ENCODE measurements at regions not wholly inside any gene's neighbourhood (a gene's known extent, or its start where the extent isn't known, plus 50 kb on each side); places are given as distances from the start of the nearest gene placed in this dataset.

DNA sequence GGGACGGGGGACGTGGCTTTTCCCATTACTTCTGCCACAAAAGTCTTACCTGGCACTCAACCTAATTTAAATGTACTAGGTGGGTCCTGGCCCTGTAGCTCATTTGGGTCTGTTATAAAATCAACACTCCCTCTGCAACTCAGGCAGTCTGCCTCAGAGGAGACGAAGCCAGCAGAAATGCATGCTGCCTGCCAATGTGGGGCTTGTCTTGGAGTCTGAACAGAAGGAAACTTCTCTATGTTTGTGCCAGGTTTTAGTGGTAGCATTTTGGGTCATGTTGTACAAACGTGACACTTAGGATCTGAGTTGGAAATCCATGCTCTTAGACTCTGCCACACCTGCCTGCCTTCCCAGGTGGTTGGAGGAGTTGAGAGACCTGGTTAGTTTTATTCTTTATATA, 292.5 kb upstream of the FAM98A start:
- no peaks in the 10 kb centered on the region for H4K20me1 ChIP-seq (ENCODE audit: control insufficient read depth, insufficient read depth, low read depth, low read length)
- H3K27me3 ChIP-seq (ENCODE audit: control insufficient read depth, low read length), result no peaks in the 10 kb centered on the region
- no peaks in the 10 kb centered on the region for H3K9me2 ChIP-seq (replicated peaks; ENCODE audit: control insufficient read depth, low read length)
- no peak overlapping the region for H3K4me3 ChIP-seq (ENCODE audit: low read length)
- H3K27ac ChIP-seq (ENCODE audit: low read depth, low read length), result no peak overlapping the region
- no peaks in the 10 kb centered on the region for H3K79me2 ChIP-seq (ENCODE audit: control insufficient read depth, low read length)
- H3K4me2 ChIP-seq (ENCODE audit: low read length), result no peak overlapping the region
- H3K36me3 ChIP-seq (ENCODE audit: control insufficient read depth, low read length), result no peaks in the 10 kb centered on the region
- H3K9me3 ChIP-seq (ENCODE audit: control insufficient read depth, insufficient read depth, low read length), result no peaks in the 10 kb centered on the region
- no peaks in the 10 kb centered on the region for H3K4me1 ChIP-seq (ENCODE audit: control insufficient read depth, low read length)
- TF ChIP-seq, protein P1, sequence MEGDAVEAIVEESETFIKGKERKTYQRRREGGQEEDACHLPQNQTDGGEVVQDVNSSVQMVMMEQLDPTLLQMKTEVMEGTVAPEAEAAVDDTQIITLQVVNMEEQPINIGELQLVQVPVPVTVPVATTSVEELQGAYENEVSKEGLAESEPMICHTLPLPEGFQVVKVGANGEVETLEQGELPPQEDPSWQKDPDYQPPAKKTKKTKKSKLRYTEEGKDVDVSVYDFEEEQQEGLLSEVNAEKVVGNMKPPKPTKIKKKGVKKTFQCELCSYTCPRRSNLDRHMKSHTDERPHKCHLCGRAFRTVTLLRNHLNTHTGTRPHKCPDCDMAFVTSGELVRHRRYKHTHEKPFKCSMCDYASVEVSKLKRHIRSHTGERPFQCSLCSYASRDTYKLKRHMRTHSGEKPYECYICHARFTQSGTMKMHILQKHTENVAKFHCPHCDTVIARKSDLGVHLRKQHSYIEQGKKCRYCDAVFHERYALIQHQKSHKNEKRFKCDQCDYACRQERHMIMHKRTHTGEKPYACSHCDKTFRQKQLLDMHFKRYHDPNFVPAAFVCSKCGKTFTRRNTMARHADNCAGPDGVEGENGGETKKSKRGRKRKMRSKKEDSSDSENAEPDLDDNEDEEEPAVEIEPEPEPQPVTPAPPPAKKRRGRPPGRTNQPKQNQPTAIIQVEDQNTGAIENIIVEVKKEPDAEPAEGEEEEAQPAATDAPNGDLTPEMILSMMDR (IDR thresholded peaks at IDR 0.05; ENCODE audit: low read depth, low read length, poor library complexity, severe bottlenecking), result no peak
- TF ChIP-seq EZH2phosphoT487 (IDR thresholded peaks at IDR 0.05; ENCODE audit: borderline replicate concordance, low read length), result no peak
- H3F3A ChIP-seq (ENCODE audit: control insufficient read depth, insufficient read depth), result no peaks in the 10 kb centered on the region

- no peaks in the 10 kb centered on the region for H3K9me2 ChIP-seq (replicated peaks; ENCODE audit: control insufficient read depth, low read length)
- H3K36me3 ChIP-seq (ENCODE audit: control insufficient read depth, low read length), result no peaks in the 10 kb centered on the region
- H4K20me1 ChIP-seq (ENCODE audit: control insufficient read depth, insufficient read depth, low read depth, low read length), result no peaks in the 10 kb centered on the region
- no peaks in the 10 kb centered on the region for H3K4me1 ChIP-seq (ENCODE audit: control insufficient read depth, low read length)
- no peaks in the 10 kb centered on the region for H3K9me3 ChIP-seq (ENCODE audit: control insufficient read depth, insufficient read depth, low read length)
- TF ChIP-seq EZH2phosphoT487 (IDR thresholded peaks at IDR 0.05; ENCODE audit: borderline replicate concordance, low read length), result no peak
- H3K27ac ChIP-seq (ENCODE audit: low read depth, low read length), result no peak overlapping the region
- H3F3A ChIP-seq (ENCODE audit: control insufficient read depth, insufficient read depth), result no peaks in the 10 kb centered on the region
- H3K4me2 ChIP-seq (ENCODE audit: low read length), result no peak overlapping the region
- H3K27me3 ChIP-seq (ENCODE audit: control insufficient read depth, low read length), result no peaks in the 10 kb centered on the region
- no peaks in the 10 kb centered on the region for H3K79me2 ChIP-seq (ENCODE audit: control insufficient read depth, low read length)
- H3K4me3 ChIP-seq (ENCODE audit: low read length), result no peak overlapping the region
Measured at GRCh38 chr2:33890686-33891085, 291.6 kb upstream of the FAM98A start.

DNA sequence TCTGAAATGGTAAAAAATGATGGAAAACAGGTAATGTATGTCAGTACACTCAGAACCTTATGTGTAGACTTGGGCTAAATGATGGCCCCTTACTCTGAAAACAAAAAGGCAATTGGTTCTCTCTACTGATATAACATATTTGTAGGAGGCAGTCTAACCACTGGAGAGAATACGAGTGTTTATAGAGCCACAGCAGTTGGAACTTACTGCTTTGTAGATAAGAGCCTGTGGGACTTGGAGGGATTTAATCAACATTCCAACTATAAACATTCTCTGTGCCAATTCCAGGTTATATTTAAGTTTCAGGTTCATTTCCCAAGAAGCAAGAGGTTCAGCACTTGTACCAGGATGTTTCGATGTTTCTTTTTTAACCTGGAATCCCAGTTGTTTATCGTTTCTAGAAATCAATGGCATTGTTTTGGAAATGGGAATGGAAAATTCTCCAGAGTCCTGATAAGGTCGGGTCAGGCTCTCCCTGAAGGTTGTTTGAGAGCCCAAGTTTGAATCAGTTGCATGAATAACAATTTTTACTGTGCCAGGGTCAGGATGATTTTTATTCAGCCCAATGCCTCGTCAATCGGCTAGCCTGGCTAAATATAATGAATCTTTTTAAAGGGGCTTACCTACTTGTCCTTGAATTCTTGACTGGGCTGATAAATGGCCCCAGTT, 278.4 kb upstream of the FAM98A start:
- Histone ChIP-seq H3K4me2 (ENCODE audit: low read length) (no peak overlapping the region), H3K9me3 (ENCODE audit: control insufficient read depth, insufficient read depth, low read length) (no peaks in the 10 kb centered on the region), H3K4me3 (ENCODE audit: low read length) (no peak overlapping the region), H3F3A (ENCODE audit: control insufficient read depth, insufficient read depth) (no peaks in the 10 kb centered on the region), H3K9me2 (replicated peaks; ENCODE audit: control insufficient read depth, low read length) (no peaks in the 10 kb centered on the region), H3K36me3 (ENCODE audit: control insufficient read depth, low read length) (no peaks in the 10 kb centered on the region), H4K20me1 (ENCODE audit: control insufficient read depth, insufficient read depth, low read depth, low read length) (no peaks in the 10 kb centered on the region), H3K27me3 (ENCODE audit: control insufficient read depth, low read length) (no peaks in the 10 kb centered on the region), H3K79me2 (ENCODE audit: control insufficient read depth, low read length) (no peaks in the 10 kb centered on the region), H3K27ac (ENCODE audit: low read depth, low read length) (no peak overlapping the region), H3K4me1 (ENCODE audit: control insufficient read depth, low read length) (no peaks in the 10 kb centered on the region)
- no peak for TF ChIP-seq EZH2phosphoT487 (IDR thresholded peaks at IDR 0.05; ENCODE audit: borderline replicate concordance, low read length)
- TF ChIP-seq, protein P1 (IDR thresholded peaks at IDR 0.05; ENCODE audit: low read depth, low read length, poor library complexity, severe bottlenecking), result no peak

GRCh38 chr2:33873076-33873605, 274.0 kb upstream of the FAM98A start:
- Histone ChIP-seq H4K20me1 (ENCODE audit: control insufficient read depth, insufficient read depth, low read depth, low read length) (no peaks in the 10 kb centered on the region), H3K4me2 (ENCODE audit: low read length) (no peak overlapping the region), H3K9me2 (replicated peaks; ENCODE audit: control insufficient read depth, low read length) (no peaks in the 10 kb centered on the region), H3K4me3 (ENCODE audit: low read length) (no peak overlapping the region), H3K4me1 (ENCODE audit: control insufficient read depth, low read length) (no peaks in the 10 kb centered on the region), H3K27me3 (ENCODE audit: control insufficient read depth, low read length) (no peaks in the 10 kb centered on the region), H3K36me3 (ENCODE audit: control insufficient read depth, low read length) (no peaks in the 10 kb centered on the region), H3K27ac (ENCODE audit: low read depth, low read length) (no peak overlapping the region), H3K79me2 (ENCODE audit: control insufficient read depth, low read length) (no peaks in the 10 kb centered on the region), H3F3A (ENCODE audit: control insufficient read depth, insufficient read depth) (no peaks in the 10 kb centered on the region), H3K9me3 (ENCODE audit: control insufficient read depth, insufficient read depth, low read length) (peaks cover 5% of the 10 kb centered on the region; the same call in 1 of the 2 replicates)
- TF ChIP-seq, protein P1 (IDR thresholded peaks at IDR 0.05; ENCODE audit: low read depth, low read length, poor library complexity, severe bottlenecking), result no peak
- TF ChIP-seq EZH2phosphoT487 (IDR thresholded peaks at IDR 0.05; ENCODE audit: borderline replicate concordance, low read length), result no peak
